ENCODE measurements at regions not wholly inside any gene's neighbourhood (a gene's known extent, or its start where the extent isn't known, plus 50 kb on each side); places are given as distances from the start of the nearest gene placed in this dataset.

GRCh38 chr6:153301602-153302001, 170.5 kb upstream of the RGS17 start:
- TF ChIP-seq POLR2AphosphoS5 (IDR thresholded peaks at IDR 0.05; ENCODE audit: borderline replicate concordance, low read depth, low read length): no peak
- TF ChIP-seq EZH2 (IDR thresholded peaks at IDR 0.05): no peak

Data from SK-N-MC (cell line).